GM21619 (cell line): ENCODE measurements at regions not wholly inside any gene's neighbourhood (a gene's known extent, or its start where the extent isn't known, plus 50 kb on each side); places are given as distances from the start of the nearest gene placed in this dataset.
A peak's percentile ranks its signal among the peaks of the same experiment; 100 is the strongest.

Experiments used
- ATAC-seq: cut with Tn5 transposase; IDR thresholded peaks from one replicate; pipeline ENCODE4 v1.9.1; 2021; ENCODE audit not compliant: unreplicated experiment

DNA sequence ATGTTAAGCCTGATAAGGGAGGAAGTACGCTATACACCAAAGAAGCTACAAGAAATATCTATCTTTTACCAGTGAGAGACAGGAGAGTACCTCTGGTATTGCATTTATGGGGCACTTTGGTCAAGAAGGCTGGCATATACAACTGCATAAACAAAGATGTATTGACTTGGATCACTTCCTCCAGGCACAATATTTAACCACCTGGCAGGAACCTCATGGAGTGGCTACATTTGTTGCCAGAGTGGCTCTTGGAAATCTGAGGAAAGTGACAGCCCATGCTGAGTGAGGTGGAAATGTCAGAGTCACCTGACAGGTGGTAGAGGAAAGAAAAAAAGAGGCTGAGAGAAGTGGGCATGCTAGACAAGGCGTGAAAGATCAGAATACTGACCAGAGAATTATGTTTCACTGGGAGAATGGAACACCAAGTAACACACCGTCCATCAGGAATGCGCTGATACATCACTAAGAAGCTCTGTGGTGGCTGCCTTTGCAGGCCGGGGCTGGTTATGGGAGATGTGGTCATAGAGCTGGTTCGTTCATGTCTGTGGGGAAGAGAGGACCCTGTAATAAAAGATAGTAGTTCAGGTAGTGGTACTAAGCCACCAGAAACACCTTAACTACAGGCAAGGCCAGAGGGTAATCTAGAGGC lies 61.4 kb upstream of the UFL1 start:
- no peak for ATAC-seq

DNA sequence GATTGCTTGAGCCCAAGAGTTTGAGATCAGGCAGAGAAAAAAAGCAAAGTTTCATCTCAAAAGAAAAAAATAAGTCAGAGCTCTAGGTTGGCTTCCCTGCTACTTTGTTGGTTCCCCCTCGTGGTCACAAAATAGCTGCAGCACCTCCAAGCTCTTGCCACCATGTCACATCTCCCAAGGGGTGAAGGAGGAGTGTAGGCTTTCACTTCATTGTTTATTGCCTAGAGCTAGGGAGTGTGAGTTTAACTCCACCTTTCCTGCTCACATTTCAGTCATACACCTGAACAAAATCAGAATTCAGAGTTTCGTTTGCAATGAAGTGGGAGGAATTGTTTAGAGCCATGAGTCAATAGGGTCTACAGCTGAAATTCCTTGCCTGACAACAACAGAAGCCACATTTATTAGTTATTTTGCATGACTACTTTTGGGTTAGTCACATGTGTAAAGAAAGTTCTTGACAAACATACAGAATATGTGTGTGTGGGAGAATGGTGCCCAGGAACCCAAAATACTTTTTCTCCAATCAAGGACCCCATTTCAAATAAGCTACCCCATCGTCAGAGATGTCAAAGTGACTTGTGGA lies 56.2 kb upstream of the UFL1 start:
- peak; percentile 39 for ATAC-seq

DNA sequence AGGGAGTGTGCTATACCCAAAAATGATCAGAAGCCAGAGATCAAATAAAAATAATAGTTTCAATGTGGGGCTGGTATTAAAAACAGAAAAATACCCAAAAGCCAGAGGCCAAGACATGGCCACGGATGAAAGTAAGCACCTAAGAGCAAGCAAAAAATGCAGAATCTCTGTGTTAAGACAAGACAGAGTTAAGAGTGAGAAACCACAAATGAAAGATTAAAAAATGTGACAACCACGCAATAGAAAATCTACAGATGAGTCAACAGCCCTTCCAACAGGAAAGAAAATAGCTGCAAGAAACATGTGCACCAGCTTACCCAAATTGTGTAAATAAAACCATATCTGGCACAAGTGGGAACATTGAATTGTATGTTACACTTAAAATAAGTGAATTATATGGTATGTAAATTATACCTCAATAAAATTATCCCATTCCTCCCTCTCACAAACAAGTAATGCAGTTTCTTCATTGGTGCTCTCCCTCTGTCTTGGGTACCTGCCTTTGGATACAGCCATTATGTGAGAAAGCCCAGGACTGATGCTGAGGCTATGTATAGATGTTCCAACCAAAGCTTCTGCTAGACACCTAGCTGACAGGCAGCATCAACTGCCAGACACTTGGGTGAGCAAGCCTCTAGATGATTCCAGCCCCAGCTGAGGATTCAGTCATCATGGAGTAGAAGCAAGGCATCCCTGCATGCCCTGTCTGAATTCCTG lies 55.3 kb upstream of the UFL1 start:
- ATAC-seq, result peak; percentile 79

DNA sequence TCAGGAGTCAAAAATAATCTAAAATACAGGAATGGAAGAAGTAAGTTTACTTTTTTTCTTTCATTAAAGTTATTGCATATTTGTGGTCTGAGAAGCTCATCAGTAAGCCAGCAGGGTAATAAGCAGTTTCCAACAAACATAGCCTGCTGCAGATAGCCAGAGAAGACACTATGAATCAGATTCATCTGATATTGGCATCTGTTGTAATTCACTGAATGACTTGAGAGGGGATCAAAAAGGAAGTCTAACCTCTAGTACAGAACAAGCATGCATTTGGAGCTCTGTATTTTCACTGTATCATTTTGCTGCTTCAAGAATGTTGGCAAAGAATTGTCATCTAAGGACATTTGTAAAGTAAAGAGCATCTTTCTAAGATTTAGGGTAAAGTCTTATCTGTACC lies 53.8 kb upstream of the UFL1 start:
- no peak for ATAC-seq

DNA sequence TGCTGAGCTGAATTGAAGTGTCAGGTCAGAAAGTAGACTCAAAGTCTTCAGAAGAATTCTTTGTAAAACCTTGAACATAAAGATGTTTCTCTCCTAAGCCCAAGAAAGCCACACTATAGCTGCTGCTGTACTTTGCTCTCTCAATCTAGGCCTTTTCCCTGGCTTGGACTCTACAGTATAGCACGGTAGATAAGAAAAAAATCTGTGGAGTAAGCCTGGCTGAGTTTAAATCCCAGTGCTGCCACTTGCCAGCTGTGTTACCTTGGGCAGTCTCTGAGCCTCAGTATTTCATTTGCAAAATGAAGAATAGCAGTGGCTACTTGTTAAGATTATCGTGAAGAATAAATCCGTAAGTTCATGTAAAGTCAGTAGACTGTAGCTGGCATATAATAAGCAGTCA lies 53.3 kb upstream of the UFL1 start:
- no peak for ATAC-seq

DNA sequence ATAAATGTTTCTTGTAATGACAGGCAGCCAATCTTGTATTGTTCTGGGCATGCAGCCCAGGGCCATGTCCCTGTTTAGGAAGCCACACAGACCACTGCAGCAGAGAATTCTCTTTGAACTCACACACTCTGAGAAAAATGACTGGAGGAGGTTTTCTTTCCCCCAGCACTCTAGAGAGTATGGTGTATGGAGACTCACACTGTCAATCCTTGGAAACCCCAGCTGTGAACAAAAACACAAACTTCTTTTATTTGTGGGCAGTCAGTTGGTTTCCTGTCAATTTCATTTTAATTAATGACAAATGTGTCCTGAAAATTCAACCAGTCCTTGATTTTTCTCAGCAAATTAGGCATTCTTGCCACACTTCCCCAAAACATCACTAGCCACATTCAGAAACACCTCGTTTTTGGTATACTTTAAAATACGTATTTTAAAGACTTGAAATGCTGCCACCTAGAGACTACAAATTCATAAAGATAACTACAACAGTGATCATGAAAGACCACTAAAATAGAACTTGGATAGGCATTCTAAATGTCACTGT lies 52.9 kb upstream of the UFL1 start:
- ATAC-seq, result no peak

DNA sequence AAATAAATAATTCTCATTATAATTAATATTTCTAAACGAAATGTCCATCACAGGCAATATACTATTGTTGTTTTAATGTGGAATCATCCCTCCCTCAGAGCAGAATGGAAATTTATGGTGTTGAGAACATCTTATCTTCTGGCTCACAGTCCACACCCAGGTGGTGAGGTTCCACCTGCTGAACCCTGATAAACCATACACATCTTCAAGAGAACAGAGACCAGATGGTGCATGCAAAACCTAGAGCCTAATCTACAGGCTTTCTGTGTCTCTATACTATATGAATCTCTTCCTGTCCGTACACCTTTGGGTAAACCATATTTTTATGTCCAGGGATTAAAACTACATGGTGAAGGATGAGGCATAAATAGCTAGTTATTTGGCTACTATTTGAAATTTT lies 52.3 kb upstream of the UFL1 start:
- ATAC-seq, result no peak

DNA sequence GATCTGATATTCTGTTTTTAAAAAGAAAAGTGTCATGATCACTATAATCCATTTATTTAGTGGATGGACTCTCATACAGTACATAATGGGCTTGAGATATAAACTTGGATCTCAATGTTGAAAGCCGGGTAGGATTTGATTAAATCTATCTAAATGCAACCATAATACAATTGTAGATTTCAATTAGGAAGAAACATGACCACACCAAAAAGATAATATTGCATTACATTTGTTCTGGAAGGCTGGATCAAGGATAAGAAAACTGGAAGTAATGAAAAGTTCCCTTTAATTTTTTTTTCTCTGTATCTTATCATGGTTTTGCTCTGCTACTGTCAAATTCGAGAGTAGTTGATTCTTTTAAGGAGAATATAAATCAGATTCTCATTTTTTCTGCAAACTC lies 51.3 kb upstream of the UFL1 start:
- no peak for ATAC-seq
